ENCODE measurements at regions not wholly inside any gene's neighbourhood (a gene's known extent, or its start where the extent isn't known, plus 50 kb on each side); places are given as distances from the start of the nearest gene placed in this dataset.
A peak's percentile ranks its signal among the peaks of the same experiment; 100 is the strongest.
"Not testable (repeated sequence)": the region's sequence is repeated elsewhere in the genome, so short reads cannot be mapped to it uniquely, and the experiment has no call there.

DNA sequence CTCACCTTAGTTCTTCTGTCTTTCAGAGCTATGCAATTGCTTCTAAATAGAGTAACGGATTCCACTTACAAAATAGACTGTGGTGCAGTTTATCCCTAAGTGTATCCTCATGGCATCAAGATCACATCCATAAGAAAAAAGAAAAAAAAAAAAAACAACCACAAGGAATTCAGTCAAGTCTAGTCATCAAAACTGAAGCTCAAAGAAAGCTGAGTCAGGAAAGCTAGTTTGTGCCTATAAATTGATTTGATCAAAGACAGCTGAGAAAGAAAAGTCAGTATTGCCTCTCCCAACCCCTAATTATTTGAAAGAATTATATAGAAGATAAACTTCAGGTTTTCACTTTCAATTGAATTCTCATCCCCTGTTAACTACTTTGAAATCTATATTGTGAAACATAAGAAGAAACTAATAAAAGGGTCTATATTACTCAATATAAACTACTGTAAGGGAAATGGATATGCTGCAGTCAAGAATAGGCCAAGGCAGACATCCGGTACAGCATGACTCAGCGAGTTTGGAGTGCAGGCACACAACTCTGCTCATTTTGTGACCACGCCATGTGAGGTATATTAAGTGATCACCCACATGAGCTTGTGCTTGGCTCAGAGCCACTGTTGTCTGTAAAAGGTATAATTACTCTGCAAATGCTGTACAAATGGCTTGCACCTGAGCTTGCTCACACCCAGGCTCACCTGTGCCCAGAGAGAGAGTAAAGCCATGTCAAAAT, 568.1 kb upstream of the CRIM1 start:
- peak in 1 of 3 experiments; percentile 34 for DNase-seq

DNA sequence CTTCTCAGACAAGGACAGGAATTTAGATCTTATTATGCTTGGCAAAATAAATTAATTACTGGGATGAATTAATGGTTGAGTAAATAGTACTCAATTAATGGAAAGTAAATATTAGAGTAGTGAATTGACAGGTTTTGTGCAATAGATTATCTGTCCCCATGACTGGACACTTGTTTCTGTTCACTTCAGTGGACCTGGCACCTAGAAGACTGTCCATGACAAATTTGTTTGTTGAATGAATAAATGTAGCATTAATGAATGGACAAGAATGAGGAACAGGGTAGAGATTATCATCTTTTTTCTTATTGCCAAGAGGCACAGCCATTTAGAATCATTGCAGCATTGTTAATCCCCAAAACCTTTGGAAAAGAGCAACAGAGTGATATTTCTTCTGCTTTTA, 570.0 kb upstream of the CRIM1 start:
- no peak for DNase-seq

DNA sequence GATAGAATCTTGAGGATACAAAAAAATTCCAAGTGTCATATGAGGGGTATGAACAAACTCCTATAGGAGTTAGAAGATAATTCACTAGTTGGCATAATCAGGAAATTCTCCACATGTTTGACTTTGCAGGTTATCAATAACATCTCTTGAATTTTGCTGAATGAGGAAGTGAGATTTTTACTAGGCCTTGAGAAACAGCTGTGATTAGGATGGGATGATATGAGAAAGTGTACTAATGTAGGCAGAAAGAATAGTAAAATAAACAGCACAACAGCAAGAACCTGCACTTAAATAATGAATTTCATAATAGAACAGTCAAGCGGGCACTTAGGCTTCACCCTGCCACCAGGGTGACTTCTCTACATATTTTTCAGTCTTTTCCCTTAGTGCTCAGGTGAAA, 570.8 kb upstream of the CRIM1 start:
- DNase-seq: no peak

DNA sequence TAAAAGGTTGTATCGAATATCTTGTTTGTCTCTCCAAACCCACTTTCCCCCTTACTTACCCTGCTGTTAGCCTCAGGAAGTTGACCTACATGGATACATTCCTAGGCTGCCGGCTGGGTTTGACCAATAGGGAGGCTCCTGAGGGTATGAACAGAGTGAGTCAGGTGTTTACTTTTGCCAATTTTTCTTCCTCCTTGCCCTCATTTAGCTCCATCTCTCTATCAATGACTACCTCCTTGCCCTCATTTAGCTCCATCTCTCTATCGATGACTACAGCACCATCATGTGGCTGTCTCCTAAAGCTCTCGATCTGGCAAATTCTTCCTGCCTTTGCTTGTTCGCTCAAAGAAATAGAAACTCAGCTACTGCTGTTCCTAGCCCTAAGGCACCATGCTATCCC, 571.9 kb upstream of the CRIM1 start:
- peak in 2 of 3 experiments; percentile 37 to 78 for DNase-seq

DNA sequence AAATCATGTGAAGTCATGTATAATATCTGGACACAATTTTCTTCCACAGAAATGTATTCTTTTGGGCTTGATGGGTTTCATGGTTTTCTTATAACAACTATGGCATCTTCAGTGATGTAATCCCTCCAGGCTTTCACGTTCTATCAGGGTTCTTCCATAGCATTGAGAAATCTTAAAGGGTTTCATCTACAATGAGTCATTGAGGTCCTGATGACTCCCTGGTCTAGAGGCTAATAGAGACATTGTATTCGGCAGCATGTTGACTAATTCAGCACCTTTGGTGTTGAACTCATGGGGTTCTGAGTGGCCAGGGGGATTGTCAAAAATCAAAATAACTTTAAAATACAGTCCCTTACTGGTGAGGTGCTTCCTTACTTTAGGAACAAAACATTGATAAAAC, 614.0 kb upstream of the CRIM1 start:
- no peak for DNase-seq

DNA sequence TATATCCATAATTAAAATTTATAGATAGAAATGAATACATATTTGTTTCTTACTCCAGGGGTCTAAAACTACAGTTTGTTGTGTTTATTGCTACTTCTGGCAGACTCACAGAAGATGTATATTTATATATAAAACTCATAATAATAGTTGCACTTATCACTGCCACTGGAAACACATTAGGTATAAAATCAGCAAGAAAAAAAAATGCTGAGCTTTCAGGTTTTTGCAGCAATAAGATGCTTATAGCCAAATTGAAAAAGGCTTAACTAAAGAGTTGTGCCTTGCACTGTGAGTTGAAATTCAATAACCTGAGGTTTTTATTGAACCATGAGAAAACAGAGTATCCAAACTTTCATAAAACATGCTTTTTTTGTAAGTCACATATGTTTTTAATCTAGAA, 623.9 kb upstream of the CRIM1 start:
- no peak for DNase-seq

DNA sequence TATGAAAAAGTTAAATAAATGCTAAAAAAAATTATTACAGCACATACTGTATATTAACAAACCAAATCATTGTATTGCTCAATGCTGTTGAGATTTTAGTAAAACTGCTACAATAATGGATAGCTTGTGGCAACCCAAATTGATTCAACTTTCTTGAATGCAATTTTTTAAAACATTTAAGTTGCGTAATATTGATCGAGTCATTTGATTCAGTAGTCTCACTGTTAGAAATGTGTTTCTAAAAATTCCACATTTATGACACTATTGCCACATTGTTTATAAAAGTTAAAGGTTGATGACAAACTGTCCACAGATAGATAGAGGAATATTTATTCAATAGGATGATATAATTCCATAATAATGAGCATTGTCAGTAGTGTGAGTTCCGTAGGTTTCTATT, 640.7 kb upstream of the CRIM1 start:
- no peak for DNase-seq

DNA sequence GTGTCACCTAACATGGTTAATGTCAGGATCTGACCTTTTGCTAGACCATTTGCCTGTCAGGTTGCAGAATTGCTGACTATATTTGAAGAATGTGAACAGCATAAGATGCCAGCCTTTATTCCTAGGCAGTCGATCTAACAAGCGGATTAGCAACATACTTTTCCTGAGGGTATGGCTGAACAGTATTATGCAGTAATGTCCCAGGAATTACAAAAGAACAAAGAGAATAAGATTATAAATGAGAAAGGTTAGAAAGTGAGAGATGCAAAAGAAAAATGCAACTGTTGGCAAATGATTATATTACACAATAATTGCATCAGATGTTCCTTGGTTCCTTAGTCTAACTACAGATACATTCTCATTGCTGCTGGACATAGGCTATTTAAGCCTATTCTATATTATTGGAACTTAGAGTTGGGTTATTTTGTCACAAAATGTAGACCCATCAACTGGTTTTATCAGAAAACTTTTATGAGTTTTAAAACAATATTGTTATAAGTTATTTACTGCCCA, 647.1 kb upstream of the CRIM1 start:
- DNase-seq: no peak

DNA sequence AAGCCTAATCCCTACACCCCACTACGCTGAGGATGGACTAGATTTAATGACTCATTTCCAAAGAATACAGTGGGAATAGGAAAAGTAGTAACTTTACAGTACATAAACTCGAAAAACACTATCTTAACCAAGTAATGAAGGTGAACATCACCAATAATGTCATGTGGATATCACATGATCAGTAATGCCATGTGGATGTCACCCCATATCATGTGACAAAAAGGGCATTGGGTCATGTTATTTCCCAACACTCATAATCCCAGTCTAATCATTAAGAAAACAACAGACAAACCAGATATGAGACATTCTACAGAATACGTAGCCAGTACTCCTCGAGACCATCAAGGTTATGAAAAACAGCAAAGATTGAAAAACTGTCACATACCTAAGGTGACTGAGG, 667.3 kb upstream of the CRIM1 start:
- no peak for DNase-seq

DNA sequence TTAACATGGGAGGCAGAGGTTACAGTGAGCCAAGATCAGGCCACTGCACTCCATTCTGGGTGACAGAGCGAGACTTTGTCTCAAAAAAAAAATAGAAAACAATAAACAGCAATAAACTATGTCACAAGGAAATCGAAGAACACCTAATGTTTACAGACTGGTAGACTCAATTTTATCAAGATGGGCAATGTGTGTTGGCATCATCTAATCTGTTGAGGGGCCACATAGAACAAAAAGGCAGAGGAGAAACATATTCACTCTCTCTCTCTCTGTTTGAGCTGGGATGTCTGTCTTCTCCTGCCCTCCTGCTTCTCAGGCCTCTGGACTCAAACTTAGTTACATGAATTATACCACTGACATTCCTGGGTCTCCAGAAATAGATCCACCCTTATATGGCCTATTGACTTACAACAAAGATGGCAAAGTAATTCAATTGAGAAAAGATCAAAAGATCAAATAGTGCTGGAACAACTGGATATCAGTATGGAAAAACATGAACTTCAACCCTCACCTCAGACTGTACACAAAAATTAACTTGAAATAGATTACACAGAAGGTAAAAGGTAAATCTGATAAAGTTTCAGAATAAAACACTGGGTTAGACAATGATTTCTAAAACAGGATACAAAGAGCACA, 703.8 kb upstream of the CRIM1 start:
- no peak for DNase-seq

DNA sequence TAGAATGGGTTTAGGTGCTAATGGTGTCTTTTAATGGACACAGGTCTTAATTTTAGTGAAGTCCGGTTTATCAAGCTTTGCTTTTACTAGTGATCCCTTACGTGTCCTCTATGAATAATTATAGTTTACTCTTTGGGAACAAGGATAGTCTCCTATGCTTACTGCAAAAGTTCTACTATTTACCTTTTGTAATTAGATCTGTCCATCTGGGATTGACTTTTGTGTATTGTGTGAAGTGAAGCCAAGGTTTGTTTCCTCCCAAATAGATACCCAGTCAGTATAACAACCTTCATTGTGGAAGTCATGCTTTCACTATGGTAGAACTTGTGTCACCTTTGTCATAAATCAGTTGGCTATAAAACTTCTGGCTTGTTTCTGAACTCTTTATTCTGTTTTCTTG, 740.9 kb upstream of the CRIM1 start:
- DNase-seq: no peak

DNA sequence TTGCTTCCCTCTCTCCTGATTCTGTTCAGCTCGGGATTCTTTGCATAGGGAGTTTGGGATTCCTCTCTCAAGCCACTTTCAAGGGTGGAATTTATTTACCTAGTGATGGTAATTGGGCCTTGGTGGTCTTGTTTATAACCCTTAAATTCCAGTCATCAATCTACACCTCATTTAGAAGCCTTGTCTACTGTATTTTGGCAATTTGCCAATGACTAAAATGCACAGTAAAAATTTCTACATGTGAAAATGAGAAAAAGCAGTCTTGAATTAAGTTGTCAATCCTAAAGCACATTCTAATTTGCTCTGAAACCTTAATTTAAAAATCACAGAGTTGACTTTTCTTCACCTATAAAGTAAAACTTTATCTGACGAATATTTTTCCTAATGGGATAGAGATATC, 749.2 kb upstream of the CRIM1 start:
- DNase-seq: peak in 1 of 3 experiments; percentile 65

DNA sequence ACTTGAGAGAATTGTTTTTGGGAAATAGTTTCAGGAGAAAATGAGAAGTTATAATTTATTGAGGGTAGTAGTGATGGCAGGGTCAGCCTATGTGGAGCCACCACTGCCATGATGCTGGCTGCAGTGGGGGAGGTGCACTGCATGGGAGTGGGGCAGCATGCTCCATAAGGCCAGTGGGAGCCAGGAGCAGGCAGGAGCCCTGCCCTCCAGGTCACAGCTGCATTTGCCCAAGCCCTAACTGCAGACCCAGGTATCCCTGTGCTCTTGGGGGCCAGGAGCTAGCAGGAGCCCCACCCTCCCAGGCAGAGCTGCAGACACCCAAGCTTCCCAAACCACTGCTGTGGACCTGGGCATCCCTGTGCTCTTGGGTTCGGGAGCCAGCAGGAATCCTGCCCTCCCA, 757.3 kb upstream of the CRIM1 start:
- DNase-seq: no peak

DNA sequence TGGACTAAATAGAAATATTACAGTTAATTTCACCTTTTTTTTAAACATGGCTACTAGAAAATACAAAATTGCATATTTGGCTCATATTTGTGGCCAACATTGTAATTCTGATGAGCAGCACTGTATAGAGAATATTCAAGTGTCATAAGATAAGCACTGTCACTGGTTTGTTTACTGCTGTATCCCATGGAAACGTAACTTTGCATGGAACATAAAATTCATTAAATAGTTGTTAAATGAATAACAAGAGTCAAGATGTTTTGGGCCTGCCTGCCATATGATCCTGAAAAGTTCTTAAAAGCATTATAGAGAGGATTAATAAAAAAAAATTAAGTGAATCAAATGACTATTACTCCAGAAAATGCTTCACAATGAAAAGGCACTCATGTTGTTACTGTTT, 763.7 kb upstream of the CRIM1 start:
- no peak for DNase-seq

DNA sequence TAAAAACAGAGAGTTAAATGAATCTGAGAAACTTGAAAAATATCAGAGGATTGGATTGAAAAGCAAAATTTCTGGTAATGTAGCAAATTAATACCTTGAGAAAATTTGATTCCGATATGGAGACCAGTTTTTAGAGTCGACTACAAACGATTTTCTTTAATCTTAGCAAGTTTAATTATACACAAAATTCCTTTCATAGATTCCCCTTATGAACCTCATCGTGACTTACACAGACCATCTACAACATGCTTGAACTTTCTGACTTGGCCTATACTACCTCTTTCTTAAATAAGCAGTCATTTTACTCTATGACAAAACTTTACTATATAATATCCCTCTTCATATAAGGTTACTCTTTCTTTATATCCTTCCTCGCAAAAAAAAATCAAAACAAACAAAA, 769.6 kb upstream of the CRIM1 start:
- no peak for DNase-seq

DNA sequence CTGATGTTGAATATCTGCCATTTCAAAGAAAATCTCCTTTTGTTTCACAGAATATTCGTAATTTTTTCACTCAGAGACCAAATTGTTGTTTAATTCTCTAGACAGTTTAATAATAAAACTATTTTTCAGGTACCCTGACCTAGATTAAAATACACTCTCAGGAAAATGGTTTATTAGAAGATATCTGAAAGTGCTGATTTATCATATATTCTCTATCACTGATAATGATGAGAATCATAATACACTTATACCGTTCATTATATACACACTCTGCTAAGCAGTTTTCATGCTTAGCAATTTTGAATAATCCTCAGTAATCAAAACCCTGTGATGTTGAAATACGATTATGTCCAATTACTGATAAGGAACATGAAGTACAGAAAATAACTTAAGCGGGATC, 772.9 kb upstream of the CRIM1 start:
- DNase-seq: no peak

DNA sequence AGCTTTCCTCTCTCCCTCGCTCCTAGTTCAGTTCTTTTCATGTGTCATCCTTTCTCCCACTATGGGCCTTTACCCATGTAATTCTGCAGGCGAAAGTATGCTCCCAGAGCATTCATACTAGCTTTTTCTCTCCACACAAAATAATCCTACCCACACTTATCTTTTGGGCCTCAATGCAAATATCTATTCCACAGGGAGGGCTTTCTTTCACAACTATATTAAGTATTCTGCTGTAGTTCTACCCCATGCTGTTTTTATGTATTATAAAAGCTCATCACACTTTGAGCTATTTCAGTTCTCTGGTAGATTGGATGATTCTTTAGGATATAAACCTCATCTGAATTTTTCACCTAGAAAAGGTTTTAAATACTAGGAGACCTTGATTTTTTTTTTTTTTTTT, 774.6 kb upstream of the CRIM1 start:
- DNase-seq: no peak

DNA sequence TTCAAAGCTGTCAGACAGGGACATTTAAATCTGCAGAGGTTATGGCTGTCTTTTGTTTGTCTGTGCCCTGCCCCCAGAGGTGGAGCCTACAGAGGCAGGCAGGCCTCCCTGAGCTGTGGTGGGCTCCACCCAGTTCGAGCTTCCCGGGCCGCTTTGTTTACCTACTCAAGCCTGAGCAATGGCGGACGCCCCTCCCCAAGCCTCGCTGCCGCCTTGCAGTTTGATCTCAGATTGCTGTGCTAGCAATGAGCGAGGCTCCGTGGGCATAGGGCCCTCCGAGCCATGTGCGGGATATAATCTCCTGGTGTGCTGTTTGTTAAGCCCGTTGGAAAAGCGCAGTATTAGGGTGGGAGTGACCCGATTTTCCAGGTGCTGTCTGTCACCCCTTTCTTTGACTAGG, 787.0 kb upstream of the CRIM1 start:
- not testable (repeated sequence) for DNase-seq

DNA sequence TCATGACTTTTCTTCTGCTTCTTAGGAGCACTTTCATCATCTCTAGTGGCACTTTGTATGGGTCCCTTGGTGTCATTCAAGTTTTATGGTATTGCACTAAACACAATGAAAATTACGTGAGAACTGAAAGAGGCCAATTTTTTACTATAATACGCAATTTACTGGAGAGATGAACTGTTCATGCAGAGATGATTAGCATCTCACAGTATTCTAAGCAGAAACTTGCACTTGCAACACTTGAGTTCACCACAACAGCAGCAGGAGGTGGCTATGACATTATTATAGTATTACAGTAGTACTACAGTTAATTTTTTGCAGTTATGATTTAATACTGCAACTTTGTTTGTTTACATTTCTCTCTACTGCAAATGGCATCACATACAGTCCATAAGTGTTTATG, 793.1 kb upstream of the CRIM1 start:
- DNase-seq: no peak

DNA sequence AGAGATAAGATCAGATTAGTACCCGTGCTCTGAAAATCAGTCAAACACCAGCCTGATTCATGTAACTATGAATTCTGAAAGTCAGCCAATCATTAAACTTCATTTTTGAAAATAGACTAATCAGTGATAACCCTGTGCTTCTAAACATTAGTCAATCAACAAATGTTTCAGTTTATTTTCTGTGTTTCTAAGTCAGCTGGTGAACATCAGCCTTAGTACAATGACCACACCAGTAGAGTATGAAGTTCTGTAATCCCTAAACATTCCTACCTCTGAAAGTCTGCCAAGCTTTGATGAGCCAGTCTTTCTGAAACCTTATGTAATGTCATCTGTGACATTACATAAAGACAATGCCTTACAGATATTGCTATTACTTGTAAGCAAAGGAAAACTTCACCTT, 807.4 kb upstream of the CRIM1 start:
- DNase-seq: no peak

DNA sequence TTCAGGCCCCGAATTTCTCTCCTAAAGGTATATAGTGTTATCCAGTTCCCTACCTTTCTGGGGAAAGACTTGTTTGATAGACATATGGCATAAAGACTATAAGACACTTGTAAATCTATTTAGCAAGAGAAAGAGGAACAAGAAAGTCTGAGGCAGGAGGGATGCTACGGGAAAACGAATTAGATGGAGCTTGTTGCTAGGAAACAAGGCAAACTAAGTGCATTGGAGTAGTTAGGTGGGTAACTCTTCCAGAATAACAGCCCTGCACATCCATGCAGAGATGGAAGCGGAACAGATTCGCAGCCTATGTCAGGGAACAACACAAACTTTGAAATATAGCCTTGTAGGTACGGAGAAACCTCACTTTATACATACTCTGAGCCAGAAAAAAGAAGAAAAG, 810.3 kb upstream of the CRIM1 start:
- DNase-seq: peak in 1 of 3 experiments; percentile 27

DNA sequence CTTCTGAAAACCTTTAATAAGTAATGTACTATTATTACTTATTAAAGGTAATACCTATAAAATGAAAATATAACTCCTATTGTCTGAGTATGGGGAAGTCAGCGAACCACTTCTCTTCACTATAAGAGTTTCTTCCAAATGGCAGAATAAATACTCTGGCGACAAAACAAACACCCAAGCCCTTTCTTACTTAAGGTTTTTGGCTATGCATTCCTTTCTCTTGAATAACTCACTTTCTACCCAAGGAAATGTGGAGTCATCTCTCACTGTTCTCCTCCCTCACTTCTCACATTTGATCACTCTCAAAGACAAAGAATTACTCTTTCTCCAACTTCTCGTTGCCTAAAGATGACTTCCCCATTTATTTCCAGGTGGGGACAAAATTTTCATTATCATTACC, 816.8 kb upstream of the CRIM1 start:
- DNase-seq: no peak

DNA sequence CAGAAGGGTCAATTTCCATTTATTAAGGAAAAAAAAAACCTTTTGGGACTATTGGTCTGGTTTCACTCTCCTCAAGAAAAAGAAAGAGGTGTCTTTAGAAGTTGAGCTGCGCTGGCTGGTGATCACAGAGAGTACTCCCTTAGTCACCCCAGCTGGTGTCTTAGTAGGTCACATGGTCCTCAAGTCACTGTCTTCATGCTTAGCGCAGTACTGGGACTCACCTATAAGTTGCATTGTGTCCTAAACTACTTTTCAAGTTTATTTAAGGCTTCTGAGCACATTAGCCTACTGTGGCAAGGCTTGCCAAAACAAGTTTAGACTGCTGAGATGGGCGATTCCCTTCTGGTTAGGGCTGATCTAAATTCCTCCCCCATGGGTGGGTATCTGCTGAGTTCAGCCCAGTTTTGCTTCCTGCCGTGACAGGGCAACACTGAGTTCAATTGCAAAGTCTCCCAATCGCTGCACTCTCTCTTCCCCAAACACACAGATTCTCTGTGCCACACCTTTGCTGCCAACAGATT, 824.9 kb upstream of the CRIM1 start:
- DNase-seq: no peak

DNA sequence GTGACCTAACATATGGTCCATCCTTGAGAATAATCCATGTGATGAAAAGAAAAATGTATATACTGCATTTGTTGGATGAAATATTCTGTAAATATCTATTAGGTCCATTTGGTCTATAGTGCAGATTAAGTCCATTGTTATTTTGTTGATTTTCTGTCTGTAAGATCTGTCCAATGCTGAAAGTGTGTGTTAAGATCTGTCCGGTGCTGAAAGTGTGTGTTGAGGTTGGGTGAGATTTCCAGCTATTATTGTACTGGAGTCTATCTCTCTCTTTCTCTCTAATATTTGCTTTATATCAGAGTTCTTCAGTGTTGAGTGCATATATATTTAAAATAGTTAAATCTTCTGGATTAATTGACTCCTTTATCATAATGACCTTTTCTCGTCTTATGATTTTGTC, 828.8 kb upstream of the CRIM1 start:
- no peak for DNase-seq

DNA sequence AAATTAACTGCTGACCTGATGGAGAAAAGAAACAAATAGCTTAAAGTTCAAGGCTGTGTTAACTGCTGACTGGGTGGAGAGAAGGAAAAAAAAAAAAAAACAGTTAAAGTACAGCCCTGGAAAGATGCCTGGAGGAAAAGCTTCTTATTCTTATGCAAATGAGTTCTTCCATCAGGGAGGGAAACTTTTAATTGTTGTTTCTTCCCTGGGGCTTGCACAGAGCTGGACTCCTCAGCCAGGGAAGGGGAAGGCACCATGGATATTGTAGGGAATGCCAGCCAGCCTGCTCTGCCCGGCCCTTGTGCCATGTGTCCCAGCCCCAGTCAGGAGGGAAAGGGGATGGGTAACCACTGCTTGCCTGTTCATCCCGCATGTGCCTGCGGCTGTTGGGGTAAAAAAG, 833.1 kb upstream of the CRIM1 start:
- no peak for DNase-seq

Data from NCI-H1417 (cell line).